K562 (cell line): ENCODE measurements at regions not wholly inside any gene's neighbourhood (a gene's known extent, or its start where the extent isn't known, plus 50 kb on each side); places are given as distances from the start of the nearest gene placed in this dataset.

ENCODE experiments used
- ATAC-seq: fragments of 200-7000 bp; cut with Tn5 transposase; 3 replicates; pipeline ENCODE4 v1.9.1; 2020; ENCODE audit warnings: moderate library complexity
- BruUV-seq: library from RNA; stranded (reverse); fragments of 400-500 nt; replicated peaks from 2 replicates; lab custom pipeline; 2021; lab: Mats Ljungman, UMichigan
- CTCF ChIA-PET: fragments of 300-600 bp; formaldehyde crosslinking; extraction: SDS; loops from one replicate; lab custom pipeline; 2021; ENCODE audit warnings: low intra/inter-chr PET ratio; lab: Yijun Ruan, JAX
- POLR2A ChIA-PET: fragments of 300-600, 350-650 bp; sonication (Branson Sonifier 250); formaldehyde crosslinking; extraction: SDS; loops from one replicate; lab custom pipeline; 2021; ENCODE audit warnings: antibody characterized with exemption, inconsistent platforms; lab: Yijun Ruan, JAX
- DNase-seq, 4 experiments: peaks; one replicate each; pipeline versions ENCODE4 v3.0.0 to v3.0.0-alpha.2; 2011 to 2018; ENCODE audit warnings: low spot score in 3 of 4, mixed read lengths in 3 of 4; ENCODE audit errors: extremely low read depth in 1 of 4
- FAIRE-seq: peaks from 2 replicates; lab custom pipeline; 2011; peaks lifted over from hg19 to GRCh38; lab: Jason Lieb, UNC
- H2AFZ ChIP-seq: 2 replicates; pipeline ENCODE4 v1.6.0; 2011; ENCODE audit warnings: low read depth, low read length, control low read depth, inconsistent platforms
- H3K27ac ChIP-seq: fragments of 200-600 bp; 3 replicates; pipeline ENCODE4 v1.8.0; 2011; ENCODE audit warnings: low read depth, mild to moderate bottlenecking, control low read depth, inconsistent platforms, low read length, moderate library complexity, mixed read lengths; ENCODE audit errors: extremely low read depth
- H3K27me3 ChIP-seq, 2 experiments: fragments of 300-600 bp in 1 of 2; 2 replicates in 1 of 2; 3 replicates in 1 of 2; pipeline versions ENCODE4 v1.6.0 to v1.8.0; 2011; ENCODE audit warnings: inconsistent platforms in 2 of 2, low read length in 2 of 2, mild to moderate bottlenecking in 1 of 2, mixed read lengths in 1 of 2, moderate library complexity in 1 of 2; ENCODE audit not compliant: control insufficient read depth in 2 of 2, insufficient read depth in 2 of 2
- H3K36me3 ChIP-seq: fragments of 300-600 bp; 3 replicates; pipeline ENCODE4 v1.8.0; 2011; ENCODE audit warnings: mild to moderate bottlenecking, low read length, inconsistent platforms; ENCODE audit not compliant: control insufficient read depth, insufficient read depth
- H3K4me1 ChIP-seq, 2 experiments: fragments of 200-600 bp in 1 of 2; replicated peaks in 1 of 2; 2 replicates in 1 of 2; 3 replicates in 1 of 2; pipeline versions ENCODE4 v1.5.1 to v1.8.0; 2011; ENCODE audit warnings: inconsistent platforms in 2 of 2, low read length in 2 of 2, mild to moderate bottlenecking in 1 of 2, mixed read lengths in 1 of 2, moderate library complexity in 1 of 2; ENCODE audit not compliant: control insufficient read depth in 2 of 2, insufficient read depth in 2 of 2
- H3K4me2 ChIP-seq: 2 replicates; pipeline ENCODE4 v1.6.1; 2011; ENCODE audit warnings: low read length, control low read depth, inconsistent platforms, mixed read lengths; ENCODE audit not compliant: insufficient read depth
- H3K4me3 ChIP-seq: fragments of 200-600 bp; sonication (generic), shearing (Covaris generic); 2 replicates; pipeline ENCODE4 v1.5.1; 2016; ENCODE audit warnings: control low read depth, inconsistent platforms
- H3K79me2 ChIP-seq: fragments of 200-600 bp; 3 replicates; pipeline ENCODE4 v1.8.0; 2011; ENCODE audit warnings: low read length, inconsistent platforms; ENCODE audit not compliant: control insufficient read depth, insufficient read depth
- H3K9ac ChIP-seq, 2 experiments: 2 replicates each; pipeline versions ENCODE4 v1.6.0 to v1.6.1; 2011; ENCODE audit warnings: low read depth in 2 of 2, low read length in 2 of 2, control low read depth in 1 of 2, inconsistent platforms in 1 of 2, mild to moderate bottlenecking in 1 of 2, mixed read lengths in 1 of 2; ENCODE audit not compliant: insufficient read depth in 1 of 2
- H3K9me1 ChIP-seq: one replicate; pipeline ENCODE4 v1.6.0; 2011; ENCODE audit warnings: inconsistent platforms, mild to moderate bottlenecking, low read length, moderate library complexity; ENCODE audit not compliant: control insufficient read depth, insufficient read depth
- H3K9me3 ChIP-seq: replicated peaks from 2 replicates; pipeline ENCODE4 v1.5.1; 2011; ENCODE audit warnings: low read depth, low read length, inconsistent platforms; ENCODE audit not compliant: control insufficient read depth, insufficient read depth
- H4K20me1 ChIP-seq: replicated peaks from 2 replicates; pipeline ENCODE4 v1.6.1; 2011; ENCODE audit warnings: low read length, inconsistent platforms, mixed read lengths; ENCODE audit not compliant: control insufficient read depth, insufficient read depth
- BRD9 ChIP-seq: fragments of 450-650 bp; IDR thresholded peaks from 2 replicates; pipeline ENCODE4 v1.6.1; 2018; ENCODE audit warnings: low read depth; ENCODE audit not compliant: partially characterized antibody
- CBFA2T2 ChIP-seq: fragments of 450-650 bp; conservative IDR thresholded peaks from 2 replicates; pipeline ENCODE4 v1.6.1; 2017; ENCODE audit warnings: mild to moderate bottlenecking
- CHAMP1 ChIP-seq: fragments of 450-650 bp; IDR thresholded peaks from 2 replicates; pipeline ENCODE4 v1.6.1; 2016; ENCODE audit warnings: mild to moderate bottlenecking
- E4F1 ChIP-seq: fragments of 250-450 bp; sonication (Bioruptor Pico); IDR thresholded peaks from 2 replicates; pipeline ENCODE4 v1.5.0; 2021; ENCODE audit warnings: mild to moderate bottlenecking, borderline replicate concordance
- GATAD2A ChIP-seq: fragments of 450-650 bp; IDR thresholded peaks from 2 replicates; pipeline ENCODE4 v1.6.1; 2017
- HCFC1 ChIP-seq: IDR thresholded peaks from 2 replicates; pipeline ENCODE4 v1.6.1; 2012; ENCODE audit warnings: low read depth, low read length, improper control_type of control experiment
- HIVEP1 ChIP-seq: fragments of 250-450 bp; sonication (Bioruptor Pico); IDR thresholded peaks from 2 replicates; pipeline ENCODE4 v1.4.0; 2020; ENCODE audit warnings: mild to moderate bottlenecking
- HNRNPK ChIP-seq: fragments of 200-400 bp; formaldehyde crosslinking; IDR thresholded peaks from one replicate; pipeline ENCODE4 v1.6.1; 2018; ENCODE audit warnings: mild to moderate bottlenecking, low read depth, low read length; ENCODE audit not compliant: poor library complexity, severe bottlenecking
- KLF6 ChIP-seq: fragments of 250-450 bp; sonication (Bioruptor Pico); IDR thresholded peaks from 2 replicates; pipeline ENCODE4 v1.4.0; 2020; ENCODE audit warnings: mild to moderate bottlenecking, moderate library complexity, borderline replicate concordance
- YBX1 ChIP-seq: fragments of 450-650 bp; IDR thresholded peaks from 2 replicates; pipeline ENCODE4 v1.7.1; 2016; ENCODE audit warnings: mild to moderate bottlenecking
- ZBTB12 ChIP-seq: fragments of 250-450 bp; sonication (Bioruptor Pico); IDR thresholded peaks from 2 replicates; pipeline ENCODE4 v1.4.0; 2020
- ZFP30 ChIP-seq: fragments of 250-450 bp; sonication (Bioruptor Pico); IDR thresholded peaks from 2 replicates; pipeline ENCODE4 v1.8.0; 2022; ENCODE audit warnings: moderate library complexity, mild to moderate bottlenecking, inconsistent platforms, borderline replicate concordance
- ZNF124 ChIP-seq: sonication (generic); formaldehyde crosslinking; IDR thresholded peaks from 2 replicates; pipeline ENCODE4 v1.8.1; 2022; ENCODE audit warnings: missing genetic modification reagents
- WGBS: fragments of 100-300 bp; shearing (Covaris generic); methylation state at CpG from one replicate; pipeline ENCODE4 v1.1.6; 2016; ENCODE audit warnings: low coverage, mixed read lengths; ENCODE audit not compliant: insufficient coverage; ENCODE audit errors: missing lambda C conversion rate; 5-methylcytosine and 5-hydroxymethylcytosine counted together
- in situ Hi-C: fragments of 300-500 bp; cut with MboI; formaldehyde crosslinking; loops from 4 replicates; pipeline ENCODE4 v1.15.0; 2018; ENCODE audit warnings: inconsistent platforms, mixed read lengths
- intact Hi-C: fragments of 100-400 bp; cut with micrococcal nuclease; formaldehyde crosslinking; loops from 2 replicates; pipeline ENCODE4 v1.14.2; 2022

- H3K4me3 ChIP-seq = no peak overlapping the region
- DNase-seq = no peak
- TF ChIP-seq YBX1 (no peak), HCFC1 (no peak), BRD9 (no peak)
- TF ChIP-seq, all 486 proteins: peak for 0
- Histone ChIP-seq H3K4me2 (no peak overlapping the region), H3K27ac (no peak overlapping the region), H3K4me1 (no peaks in the 10 kb centered on the region), H3K79me2 (no peaks in the 10 kb centered on the region), H3K27me3 (no peaks in the 10 kb centered on the region), H3K9me1 (no peaks in the 10 kb centered on the region), H2AFZ (no peak overlapping the region), H3K36me3 (no peaks in the 10 kb centered on the region), H3K9me3 (no peaks in the 10 kb centered on the region), H4K20me1 (no peaks in the 10 kb centered on the region), H3K9ac (no peak overlapping the region)
- in situ Hi-C loops (no loop called here), intact Hi-C loops (no loop called here)
- ChIA-PET POLR2A (no interaction called here), CTCF (no interaction called here)
- no TSS peak for BruUV-seq
- FAIRE-seq (no peak), ATAC-seq (no peak)
These were observed 1036.4 kb downstream of the PCDH18 start for GRCh38 chr4:136495851-136496250.

- DNase-seq = no peak
- Histone ChIP-seq H3K9me1 (no peaks in the 10 kb centered on the region), H3K4me3 (no peak overlapping the region), H3K4me2 (no peak overlapping the region), H3K27ac (no peak overlapping the region), H3K9me3 (no peaks in the 10 kb centered on the region), H3K79me2 (no peaks in the 10 kb centered on the region), H3K4me1 (no peaks in the 10 kb centered on the region), H3K9ac (no peak overlapping the region), H2AFZ (no peak overlapping the region), H4K20me1 (no peaks in the 10 kb centered on the region), H3K27me3 (no peaks in the 10 kb centered on the region), H3K36me3 (no peaks in the 10 kb centered on the region)
- in situ Hi-C loops = no loop called here
- no peak for FAIRE-seq
- BruUV-seq = no TSS peak
- intact Hi-C loops = no loop called here
- CTCF ChIA-PET = no interaction called here
- 0% methylated on average over 3 of the region's 3 CpGs for WGBS
- POLR2A ChIA-PET = no interaction called here
- ATAC-seq = no peak
- TF ChIP-seq KLF6 (CRISPR knock-in tag) (no peak), GATAD2A (no peak), E4F1 (CRISPR knock-in tag) (no peak), ZBTB12 (CRISPR knock-in tag) (no peak), ZFP30 (CRISPR knock-in tag) (no peak), HNRNPK (no peak), ZNF124 (CRISPR knock-in tag) (no peak), HIVEP1 (CRISPR knock-in tag) (no peak), CHAMP1 (no peak), CBFA2T2 (no peak)
These were observed 1037.2 kb downstream of the PCDH18 start for GRCh38 chr4:136495076-136495475.
